ENCODE measurements at regions not wholly inside any gene's neighbourhood (a gene's known extent, or its start where the extent isn't known, plus 50 kb on each side); places are given as distances from the start of the nearest gene placed in this dataset.
"Not testable (repeated sequence)": the region's sequence is repeated elsewhere in the genome, so short reads cannot be mapped to it uniquely, and the experiment has no call there.

GRCh38 chr7:65141894-65142293 lies 135.4 kb upstream of the ERV3-1 start:
- H3K4me3 Mint-ChIP-seq; H3K4me1 Mint-ChIP-seq (ENCODE audit: unreplicated experiment); H3K9me3 Mint-ChIP-seq; H3K27ac Mint-ChIP-seq; H3K27me3 Mint-ChIP-seq; H3K36me3 Mint-ChIP-seq; DNase-seq (ENCODE audit: extremely low spot score, unreplicated experiment): not testable (repeated sequence)

DNA sequence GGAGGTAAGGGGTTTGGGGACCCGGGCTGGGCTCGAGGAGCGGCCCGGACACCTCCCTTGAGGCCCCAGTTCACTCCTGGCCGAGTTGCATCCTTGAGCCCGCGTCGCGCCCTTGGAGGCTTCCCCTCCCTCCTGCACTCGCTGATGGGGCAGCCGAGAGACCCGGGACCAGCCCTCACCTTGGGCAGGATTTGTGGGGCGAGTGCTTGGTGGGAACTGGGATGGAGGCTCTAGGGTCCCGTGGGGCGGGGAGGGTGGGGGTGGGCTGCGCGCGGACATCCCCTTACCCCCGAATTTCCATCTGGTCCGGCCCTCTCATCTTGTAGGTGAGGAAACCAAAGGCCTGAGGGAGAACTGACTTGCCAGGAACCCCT lies 134.9 kb upstream of the ERV3-1 start:
- H3K36me3 Mint-ChIP-seq; H3K27me3 Mint-ChIP-seq; DNase-seq (ENCODE audit: extremely low spot score, unreplicated experiment); H3K9me3 Mint-ChIP-seq; H3K27ac Mint-ChIP-seq; H3K4me3 Mint-ChIP-seq; H3K4me1 Mint-ChIP-seq (ENCODE audit: unreplicated experiment): not testable (repeated sequence)

GRCh38 chr7:65140543-65141404 lies 134.3 kb upstream of the ERV3-1 start:
- not testable (repeated sequence) for H3K4me1 Mint-ChIP-seq (ENCODE audit: unreplicated experiment); H3K27me3 Mint-ChIP-seq; DNase-seq (ENCODE audit: extremely low spot score, unreplicated experiment); H3K9me3 Mint-ChIP-seq; H3K36me3 Mint-ChIP-seq; H3K4me3 Mint-ChIP-seq; H3K27ac Mint-ChIP-seq

DNA sequence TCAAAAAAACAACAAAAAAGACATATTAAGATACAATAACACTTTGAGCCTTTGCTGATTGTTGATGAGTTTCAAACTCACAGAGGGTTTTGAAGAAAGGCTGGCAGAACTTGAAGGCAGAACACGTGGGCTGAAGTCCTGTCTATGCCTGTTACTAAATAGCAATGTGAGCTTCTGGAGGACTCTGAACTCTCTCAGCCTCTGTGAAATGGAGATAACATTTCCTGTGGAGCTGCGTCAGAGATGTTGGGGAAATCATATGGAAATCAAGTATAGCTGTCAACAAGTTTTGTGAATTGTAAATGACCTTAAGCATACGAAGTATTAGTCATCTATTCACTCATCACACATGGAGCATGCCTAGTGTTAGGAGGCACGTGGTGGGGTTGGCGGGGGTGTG lies 130.4 kb upstream of the ERV3-1 start:
- DNase-seq (ENCODE audit: extremely low spot score, unreplicated experiment); H3K27me3 Mint-ChIP-seq; H3K36me3 Mint-ChIP-seq; H3K4me3 Mint-ChIP-seq; H3K9me3 Mint-ChIP-seq; H3K27ac Mint-ChIP-seq; H3K4me1 Mint-ChIP-seq (ENCODE audit: unreplicated experiment): not testable (repeated sequence)

DNA sequence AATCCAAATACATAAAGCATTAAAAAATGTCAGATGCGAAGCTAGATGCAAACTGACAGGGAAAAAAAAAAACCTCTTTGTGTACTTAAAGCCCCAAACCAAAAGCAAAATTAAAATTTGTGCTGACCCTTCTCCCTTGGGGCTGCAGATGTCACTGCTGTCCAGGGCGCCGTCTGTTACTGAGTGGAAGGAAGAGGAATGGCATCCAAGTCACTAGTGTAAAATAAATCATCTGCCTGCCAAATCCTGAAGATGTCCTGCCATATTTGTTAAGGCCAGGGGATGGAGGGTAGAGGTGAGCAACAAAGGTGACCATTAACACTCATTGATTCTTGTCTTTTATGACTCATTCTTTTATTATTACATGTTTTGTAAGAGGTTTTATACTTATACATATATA lies 126.6 kb upstream of the ERV3-1 start:
- not testable (repeated sequence) for H3K9me3 Mint-ChIP-seq; H3K27ac Mint-ChIP-seq; H3K27me3 Mint-ChIP-seq; H3K4me1 Mint-ChIP-seq (ENCODE audit: unreplicated experiment); DNase-seq (ENCODE audit: extremely low spot score, unreplicated experiment); H3K4me3 Mint-ChIP-seq; H3K36me3 Mint-ChIP-seq

GRCh38 chr7:65132256-65132655 lies 125.8 kb upstream of the ERV3-1 start:
- not testable (repeated sequence) for H3K27me3 Mint-ChIP-seq; H3K4me3 Mint-ChIP-seq; H3K4me1 Mint-ChIP-seq (ENCODE audit: unreplicated experiment); H3K9me3 Mint-ChIP-seq; H3K36me3 Mint-ChIP-seq; H3K27ac Mint-ChIP-seq; DNase-seq (ENCODE audit: extremely low spot score, unreplicated experiment)

GRCh38 chr7:65127364-65127763 lies 120.9 kb upstream of the ERV3-1 start:
- not testable (repeated sequence) for DNase-seq (ENCODE audit: extremely low spot score, unreplicated experiment); H3K27ac Mint-ChIP-seq; H3K9me3 Mint-ChIP-seq; H3K36me3 Mint-ChIP-seq; H3K4me3 Mint-ChIP-seq; H3K27me3 Mint-ChIP-seq; H3K4me1 Mint-ChIP-seq (ENCODE audit: unreplicated experiment)

DNA sequence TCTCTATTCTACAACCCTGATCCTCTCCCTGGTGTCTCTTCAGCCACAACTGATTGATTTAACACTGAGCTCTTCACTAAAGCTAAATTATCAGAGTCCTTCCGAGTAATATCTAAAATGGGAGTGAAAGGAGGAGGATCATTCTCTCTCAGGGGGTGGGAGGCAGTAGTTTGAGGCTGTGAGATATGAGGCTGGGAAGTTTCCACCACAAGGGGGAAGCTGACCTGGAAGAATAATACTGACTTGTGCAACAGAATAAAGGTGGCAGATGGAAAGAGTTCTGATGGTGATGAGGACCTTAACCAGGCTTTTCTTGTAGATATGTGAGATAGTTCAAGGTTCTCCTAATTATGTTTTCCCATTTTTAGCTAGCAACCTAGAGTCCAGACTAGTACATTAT lies 118.1 kb upstream of the ERV3-1 start:
- H3K27ac Mint-ChIP-seq; H3K27me3 Mint-ChIP-seq; DNase-seq (ENCODE audit: extremely low spot score, unreplicated experiment); H3K9me3 Mint-ChIP-seq; H3K36me3 Mint-ChIP-seq; H3K4me1 Mint-ChIP-seq (ENCODE audit: unreplicated experiment); H3K4me3 Mint-ChIP-seq: not testable (repeated sequence)

DNA sequence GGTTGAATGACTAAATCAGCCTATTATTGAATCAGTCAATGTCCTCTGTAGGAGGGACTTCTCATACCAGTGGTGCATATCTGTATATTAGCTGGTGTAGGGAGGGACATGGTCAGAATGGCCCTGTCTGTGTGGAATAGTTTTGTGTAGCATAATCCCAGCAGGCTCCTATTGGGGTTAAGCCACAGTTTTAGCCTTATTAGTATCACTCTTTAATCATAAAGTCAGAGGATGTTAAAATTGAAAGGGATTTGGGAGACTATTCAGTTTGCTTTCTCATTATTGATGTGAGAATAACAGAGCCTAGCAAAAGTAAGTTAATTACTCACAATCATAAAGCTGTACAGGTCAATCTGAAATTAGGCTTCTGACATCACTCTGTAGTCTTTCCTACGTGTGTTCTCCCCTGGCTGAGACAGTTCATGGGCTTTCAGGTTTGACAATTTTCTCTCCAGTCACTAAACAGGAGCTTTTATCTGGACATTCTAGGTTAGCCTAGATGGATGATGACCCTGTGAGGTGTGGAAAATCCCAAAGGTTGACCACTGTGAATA lies 99.2 kb upstream of the ERV3-1 start:
- not testable (repeated sequence) for H3K4me3 Mint-ChIP-seq; H3K9me3 Mint-ChIP-seq; H3K36me3 Mint-ChIP-seq; H3K4me1 Mint-ChIP-seq (ENCODE audit: unreplicated experiment); H3K27me3 Mint-ChIP-seq; DNase-seq (ENCODE audit: extremely low spot score, unreplicated experiment); H3K27ac Mint-ChIP-seq

GRCh38 chr7:65100499-65100898 lies 94.0 kb upstream of the ERV3-1 start:
- not testable (repeated sequence) for H3K4me1 Mint-ChIP-seq (ENCODE audit: unreplicated experiment); H3K27me3 Mint-ChIP-seq; H3K4me3 Mint-ChIP-seq; H3K27ac Mint-ChIP-seq; DNase-seq (ENCODE audit: extremely low spot score, unreplicated experiment); H3K9me3 Mint-ChIP-seq; H3K36me3 Mint-ChIP-seq

DNA sequence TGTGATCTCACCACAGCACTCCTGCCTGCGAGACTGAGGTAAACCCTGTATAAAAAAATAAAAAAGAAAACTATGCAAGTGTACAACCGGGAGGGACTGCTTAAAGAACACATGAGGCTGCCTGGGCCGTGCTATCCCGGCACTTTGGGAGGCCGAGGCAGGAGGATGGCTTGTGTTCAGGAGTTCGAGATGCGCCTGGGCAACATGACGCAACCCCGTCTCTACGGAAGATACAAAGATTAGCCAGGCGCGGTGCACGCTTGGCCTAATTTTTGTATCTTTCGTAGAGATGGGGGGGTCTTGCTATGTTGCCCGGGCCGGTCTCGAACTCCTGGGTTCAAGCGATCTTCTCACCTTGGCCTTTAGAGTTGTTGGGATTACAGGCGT lies 75.2 kb upstream of the ERV3-1 start:
- peak overlapping the region; percentile 94 for H3K27ac Mint-ChIP-seq

GRCh38 chr7:65080799-65081668 lies 74.5 kb upstream of the ERV3-1 start:
- not testable (repeated sequence) for H3K27me3 Mint-ChIP-seq

More for the DNA sequence above, 75.2 kb upstream of the ERV3-1 start:
- not testable (repeated sequence) for H3K4me1 Mint-ChIP-seq (ENCODE audit: unreplicated experiment); H3K9me3 Mint-ChIP-seq; H3K27me3 Mint-ChIP-seq; H3K36me3 Mint-ChIP-seq; DNase-seq (ENCODE audit: extremely low spot score, unreplicated experiment)
- peak overlapping the region; percentile 91 for H3K4me3 Mint-ChIP-seq

GRCh38 chr7:65074959-65075358 lies 68.5 kb upstream of the ERV3-1 start:
- not testable (repeated sequence) for H3K27me3 Mint-ChIP-seq; H3K27ac Mint-ChIP-seq; H3K36me3 Mint-ChIP-seq; H3K9me3 Mint-ChIP-seq; DNase-seq (ENCODE audit: extremely low spot score, unreplicated experiment); H3K4me3 Mint-ChIP-seq; H3K4me1 Mint-ChIP-seq (ENCODE audit: unreplicated experiment)

More at GRCh38 chr7:65080799-65081668, 74.5 kb upstream of the ERV3-1 start:
- not testable (repeated sequence) for H3K36me3 Mint-ChIP-seq; H3K9me3 Mint-ChIP-seq; H3K4me1 Mint-ChIP-seq (ENCODE audit: unreplicated experiment)
- H3K27ac Mint-ChIP-seq = peak overlapping the region; percentile 94
- peak overlapping the region; percentile 91 for H3K4me3 Mint-ChIP-seq
- peak; percentile 93 for DNase-seq (ENCODE audit: extremely low spot score, unreplicated experiment)

GRCh38 chr7:65073160-65073559 lies 66.7 kb upstream of the ERV3-1 start:
- not testable (repeated sequence) for H3K4me3 Mint-ChIP-seq; H3K4me1 Mint-ChIP-seq (ENCODE audit: unreplicated experiment); H3K9me3 Mint-ChIP-seq; DNase-seq (ENCODE audit: extremely low spot score, unreplicated experiment); H3K27ac Mint-ChIP-seq; H3K36me3 Mint-ChIP-seq; H3K27me3 Mint-ChIP-seq

Measured in type B pancreatic cell (in vitro differentiated cells).